Globus pallidus (tissue), 1 donor: ENCODE measurements at regions not wholly inside any gene's neighbourhood (a gene's known extent, or its start where the extent isn't known, plus 50 kb on each side); places are given as distances from the start of the nearest gene placed in this dataset.

Experiments used
- DNase-seq: peaks from one replicate; pipeline ENCODE4 v3.0.0-alpha.2; 2015; ENCODE audit warnings: low spot score

DNA sequence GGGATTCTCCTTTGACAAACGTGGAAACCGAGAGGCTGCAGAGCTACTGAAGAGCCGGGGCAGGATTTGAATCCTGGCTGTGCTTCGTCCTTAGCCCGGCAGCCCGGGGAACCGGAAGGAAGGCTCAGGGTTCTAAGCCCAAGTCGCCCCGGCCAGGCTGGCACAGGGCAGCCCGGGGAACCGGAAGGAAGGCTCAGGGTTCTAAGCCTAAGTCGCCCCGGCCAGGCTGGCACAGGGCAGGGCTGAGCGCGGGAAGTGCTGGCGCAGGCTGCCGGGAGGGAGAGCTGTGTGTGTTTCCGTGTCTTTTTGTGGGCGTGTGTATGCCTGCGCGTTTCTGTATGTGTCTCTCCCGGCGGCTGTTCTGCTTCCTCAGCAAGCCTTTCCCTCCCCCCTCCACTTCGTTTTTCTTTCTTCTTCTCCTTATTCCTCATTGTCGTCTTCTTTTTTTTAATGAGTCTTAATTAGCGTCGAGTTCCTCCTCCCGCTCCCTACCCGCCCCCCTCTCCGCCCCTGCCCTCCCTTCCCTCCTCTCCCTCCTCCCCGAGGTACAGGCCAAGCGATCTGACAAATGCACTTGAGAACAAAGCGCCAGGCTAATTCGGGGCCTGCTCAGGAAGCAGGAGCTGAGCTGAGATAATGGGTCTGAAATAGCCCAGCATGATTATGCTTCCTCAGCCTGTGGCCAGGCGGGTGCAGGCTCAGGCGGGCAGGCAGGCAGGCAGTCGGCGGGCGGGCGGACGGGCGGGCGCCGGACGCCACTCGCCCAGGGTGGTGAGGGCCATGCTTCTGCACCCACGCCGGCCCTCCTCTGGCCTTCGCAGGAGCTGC is 65.9 kb downstream of the EFNB1 start:
- peak; percentile 61 for DNase-seq

DNA sequence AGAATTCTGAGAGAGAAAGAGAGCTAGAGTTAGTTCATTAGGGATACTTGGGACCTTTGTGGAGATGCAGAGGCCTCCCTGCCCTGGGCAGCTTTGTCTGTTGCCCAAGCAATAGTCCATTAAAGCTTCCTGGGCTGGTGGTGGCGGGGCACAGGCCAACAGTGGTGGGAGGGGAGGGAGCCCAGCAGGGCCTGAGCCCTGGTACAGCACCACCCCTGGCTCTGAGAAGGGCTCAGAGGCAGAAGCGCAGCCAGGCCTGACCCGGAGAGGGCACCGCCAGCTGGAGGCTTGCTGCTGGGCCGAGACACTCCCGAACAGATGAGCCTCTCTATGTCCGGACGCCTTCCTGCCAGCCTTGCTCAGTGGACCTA is 65.3 kb downstream of the EFNB1 start:
- DNase-seq: peak; percentile 21

DNA sequence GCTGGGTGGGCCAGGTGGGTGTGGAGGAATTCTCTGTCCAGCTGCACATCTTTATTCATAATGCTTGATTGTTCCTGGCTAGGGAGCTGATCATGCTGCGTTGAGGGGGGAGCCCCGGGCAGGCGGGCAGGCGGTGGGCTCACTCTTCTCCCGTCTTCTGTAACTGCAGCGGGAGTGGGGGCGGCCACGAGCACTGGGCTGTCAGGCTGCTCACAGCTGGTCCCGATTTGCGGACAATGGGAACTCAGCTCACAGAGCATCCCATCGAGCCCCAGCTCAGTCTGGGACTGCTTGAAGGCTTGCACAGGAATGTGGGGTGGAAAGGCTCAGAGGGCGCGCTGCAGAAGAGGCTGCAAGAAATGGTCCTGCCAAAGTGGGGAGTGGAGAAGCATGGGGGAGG is 63.8 kb downstream of the EFNB1 start:
- DNase-seq: no peak

DNA sequence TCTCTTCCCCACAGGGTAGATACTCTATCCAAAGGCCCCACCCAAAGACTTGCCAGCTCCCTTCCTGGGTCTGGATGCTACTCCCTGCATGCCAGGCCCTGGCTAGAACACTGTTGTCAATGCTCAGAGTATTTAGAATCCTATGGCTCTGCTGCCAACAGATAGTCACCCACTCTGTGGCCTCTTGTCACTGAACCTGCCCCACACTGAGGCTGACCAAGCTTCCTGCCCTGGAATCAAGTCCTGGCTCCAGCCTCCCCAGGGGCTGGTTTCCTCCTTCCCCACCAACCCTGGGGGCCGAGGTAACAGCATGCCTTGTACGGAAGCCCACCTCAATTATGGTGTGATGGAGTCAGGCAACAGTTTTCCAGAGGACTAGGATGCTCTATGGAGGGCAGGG is 63.3 kb downstream of the EFNB1 start:
- no peak for DNase-seq
